Dendritic cell treated with granulocyte-macrophage colony-stimulating factor and Interleukin-4, amounts not matched to agents 40 ng/mL and 50 ng/mL, for 4 days (primary cell): ENCODE measurements at regions not wholly inside any gene's neighbourhood (a gene's known extent, or its start where the extent isn't known, plus 50 kb on each side); places are given as distances from the start of the nearest gene placed in this dataset.

Experiments
- H3K27ac Mint-ChIP-seq: one replicate; pipeline ENCODE4 v1.8.0; 2022; ENCODE audit warnings: mild to moderate bottlenecking, mixed read lengths
- H3K27me3 Mint-ChIP-seq: one replicate; pipeline ENCODE4 v1.8.0; 2022; ENCODE audit warnings: mild to moderate bottlenecking, mixed read lengths
- H3K36me3 Mint-ChIP-seq: one replicate; pipeline ENCODE4 v1.8.0; 2022; ENCODE audit warnings: low read depth, mixed read lengths
- H3K4me1 Mint-ChIP-seq: one replicate; pipeline ENCODE4 v1.8.0; 2022; ENCODE audit warnings: low read depth, mixed read lengths
- H3K4me3 Mint-ChIP-seq: one replicate; pipeline ENCODE4 v1.8.0; 2022; ENCODE audit warnings: mild to moderate bottlenecking, moderate library complexity, mixed read lengths
- H3K9me3 Mint-ChIP-seq: one replicate; pipeline ENCODE4 v1.8.0; 2022; ENCODE audit warnings: mixed read lengths
- intact Hi-C: fragments of 100-400 bp; cut with micrococcal nuclease; formaldehyde crosslinking; loops from one replicate; pipeline ENCODE4 v1.15.0; 2022

GRCh38 chr15:77775837-77776236 is 143.1 kb upstream of the LINGO1 start:
- Mint-ChIP-seq H3K27me3 (no peaks in the 10 kb centered on the region), H3K4me3 (no peak overlapping the region), H3K4me1 (no peaks in the 10 kb centered on the region), H3K27ac (no peak overlapping the region), H3K9me3 (no peaks in the 10 kb centered on the region), H3K36me3 (no peaks in the 10 kb centered on the region)
- intact Hi-C loops: no loop called here

DNA sequence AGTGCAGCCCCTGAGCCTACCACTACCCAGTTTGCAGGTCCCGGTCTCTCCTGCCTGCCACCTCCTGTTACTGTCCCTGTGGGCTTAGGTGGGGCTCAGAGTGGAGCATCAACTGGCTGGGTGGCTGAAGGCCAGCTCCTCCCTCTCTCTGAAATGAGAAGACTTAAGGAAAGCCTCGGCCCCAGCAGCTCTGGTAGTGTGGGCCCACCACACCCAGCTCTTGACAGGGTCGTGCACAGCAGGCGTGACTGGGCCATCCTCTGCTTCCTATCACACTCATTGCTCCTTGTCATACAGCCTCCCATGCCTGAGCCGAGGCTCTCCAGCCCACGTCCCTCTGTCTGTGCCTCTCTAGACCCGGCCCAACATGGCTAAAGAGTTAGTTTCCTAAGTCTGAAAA is 142.7 kb upstream of the LINGO1 start:
- no peaks in the 10 kb centered on the region for H3K4me1 Mint-ChIP-seq
- intact Hi-C loops: no loop called here
- no peak overlapping the region for H3K27ac Mint-ChIP-seq
- no peak overlapping the region for H3K4me3 Mint-ChIP-seq
- H3K9me3 Mint-ChIP-seq: no peaks in the 10 kb centered on the region
- no peaks in the 10 kb centered on the region for H3K27me3 Mint-ChIP-seq
- no peaks in the 10 kb centered on the region for H3K36me3 Mint-ChIP-seq

DNA sequence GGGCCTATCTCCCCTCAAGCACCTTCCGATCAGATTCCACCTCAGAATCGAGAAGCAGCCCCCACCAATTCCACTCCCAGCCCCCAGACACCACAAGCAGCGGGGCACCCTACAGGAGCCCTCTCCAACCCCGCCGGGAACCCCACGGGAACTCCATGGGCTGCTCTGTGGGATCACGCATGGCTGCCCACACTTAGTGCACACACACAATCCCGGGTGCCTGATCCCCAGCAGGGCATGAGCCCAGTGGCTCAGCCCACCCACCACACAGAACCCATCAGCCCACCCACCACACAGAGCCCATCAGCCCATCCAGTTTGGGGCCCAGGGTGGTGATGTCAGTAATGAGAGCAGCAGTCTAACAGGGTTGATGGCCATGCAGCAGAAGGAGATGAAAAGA is 141.6 kb upstream of the LINGO1 start:
- H3K9me3 Mint-ChIP-seq: no peaks in the 10 kb centered on the region
- no peak overlapping the region for H3K27ac Mint-ChIP-seq
- intact Hi-C loops: no loop called here
- H3K36me3 Mint-ChIP-seq: no peaks in the 10 kb centered on the region
- no peak overlapping the region for H3K4me3 Mint-ChIP-seq
- H3K4me1 Mint-ChIP-seq: no peaks in the 10 kb centered on the region
- no peaks in the 10 kb centered on the region for H3K27me3 Mint-ChIP-seq

DNA sequence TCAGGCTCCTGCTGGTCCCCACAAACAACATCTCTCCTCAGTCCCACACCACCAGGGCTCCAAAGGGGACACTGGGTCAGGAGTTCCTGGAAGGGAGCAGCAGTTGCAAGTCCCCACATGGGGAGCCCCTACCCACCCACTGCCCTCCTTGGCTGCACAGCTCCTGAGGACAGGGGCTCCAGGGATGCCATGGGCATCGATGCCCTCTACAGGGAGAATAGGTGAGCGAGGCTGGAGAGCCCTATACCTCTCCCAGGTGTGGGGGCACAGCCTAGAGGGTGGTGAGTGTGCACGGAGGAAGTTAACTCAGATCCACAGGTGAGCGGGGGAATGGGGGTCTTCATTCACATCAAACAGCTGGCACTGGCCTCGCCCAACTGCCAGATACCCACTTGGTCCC is 141.2 kb upstream of the LINGO1 start:
- Mint-ChIP-seq H3K36me3 (no peaks in the 10 kb centered on the region), H3K27me3 (peaks cover under 1% of the 10 kb centered on the region), H3K9me3 (no peaks in the 10 kb centered on the region), H3K4me1 (no peaks in the 10 kb centered on the region), H3K27ac (no peak overlapping the region), H3K4me3 (no peak overlapping the region)
- intact Hi-C loops: no loop called here

GRCh38 chr15:77772641-77773402 is 140.1 kb upstream of the LINGO1 start:
- H3K4me3 Mint-ChIP-seq: no peak overlapping the region
- no peaks in the 10 kb centered on the region for H3K9me3 Mint-ChIP-seq
- intact Hi-C loops: no loop called here
- peaks cover 7% of the 10 kb centered on the region for H3K27me3 Mint-ChIP-seq
- H3K27ac Mint-ChIP-seq: no peak overlapping the region
- no peaks in the 10 kb centered on the region for H3K36me3 Mint-ChIP-seq
- H3K4me1 Mint-ChIP-seq: no peaks in the 10 kb centered on the region

- Mint-ChIP-seq H3K27me3 (peaks cover 16% of the 10 kb centered on the region), H3K9me3 (no peaks in the 10 kb centered on the region)
- intact Hi-C loops: no loop called here
These were observed 138.9 kb upstream of the LINGO1 start for GRCh38 chr15:77771616-77772015.

GRCh38 chr15:77769700-77770099 is 137.0 kb upstream of the LINGO1 start:
- Mint-ChIP-seq H3K9me3 (no peaks in the 10 kb centered on the region), H3K4me1 (no peaks in the 10 kb centered on the region), H3K27ac (no peak overlapping the region), H3K4me3 (no peak overlapping the region), H3K36me3 (no peaks in the 10 kb centered on the region), H3K27me3 (peaks cover 23% of the 10 kb centered on the region)
- intact Hi-C loops: no loop called here

More at GRCh38 chr15:77771616-77772015, 138.9 kb upstream of the LINGO1 start:
- Mint-ChIP-seq H3K27ac (no peak overlapping the region), H3K36me3 (no peaks in the 10 kb centered on the region), H3K4me1 (no peaks in the 10 kb centered on the region), H3K4me3 (no peak overlapping the region)

GRCh38 chr15:77768521-77769078 is 135.9 kb upstream of the LINGO1 start:
- Mint-ChIP-seq H3K27ac (no peak overlapping the region), H3K4me3 (no peak overlapping the region), H3K4me1 (no peaks in the 10 kb centered on the region), H3K27me3 (peaks cover 25% of the 10 kb centered on the region), H3K9me3 (no peaks in the 10 kb centered on the region), H3K36me3 (no peaks in the 10 kb centered on the region)
- intact Hi-C loops: no loop called here

- Mint-ChIP-seq H3K4me3 (no peak overlapping the region), H3K27ac (no peak overlapping the region)
These were observed 135.4 kb upstream of the LINGO1 start for GRCh38 chr15:77768107-77768506.

GRCh38 chr15:77764095-77764494 is 131.4 kb upstream of the LINGO1 start:
- Mint-ChIP-seq H3K9me3 (no peaks in the 10 kb centered on the region), H3K4me1 (no peaks in the 10 kb centered on the region), H3K27me3 (peaks cover 25% of the 10 kb centered on the region), H3K36me3 (no peaks in the 10 kb centered on the region), H3K4me3 (no peak overlapping the region), H3K27ac (no peak overlapping the region)
- intact Hi-C loops: no loop called here

More at GRCh38 chr15:77768107-77768506, 135.4 kb upstream of the LINGO1 start:
- Mint-ChIP-seq H3K36me3 (no peaks in the 10 kb centered on the region), H3K9me3 (no peaks in the 10 kb centered on the region), H3K27me3 (peaks cover 25% of the 10 kb centered on the region), H3K4me1 (no peaks in the 10 kb centered on the region)
- intact Hi-C loops: no loop called here

DNA sequence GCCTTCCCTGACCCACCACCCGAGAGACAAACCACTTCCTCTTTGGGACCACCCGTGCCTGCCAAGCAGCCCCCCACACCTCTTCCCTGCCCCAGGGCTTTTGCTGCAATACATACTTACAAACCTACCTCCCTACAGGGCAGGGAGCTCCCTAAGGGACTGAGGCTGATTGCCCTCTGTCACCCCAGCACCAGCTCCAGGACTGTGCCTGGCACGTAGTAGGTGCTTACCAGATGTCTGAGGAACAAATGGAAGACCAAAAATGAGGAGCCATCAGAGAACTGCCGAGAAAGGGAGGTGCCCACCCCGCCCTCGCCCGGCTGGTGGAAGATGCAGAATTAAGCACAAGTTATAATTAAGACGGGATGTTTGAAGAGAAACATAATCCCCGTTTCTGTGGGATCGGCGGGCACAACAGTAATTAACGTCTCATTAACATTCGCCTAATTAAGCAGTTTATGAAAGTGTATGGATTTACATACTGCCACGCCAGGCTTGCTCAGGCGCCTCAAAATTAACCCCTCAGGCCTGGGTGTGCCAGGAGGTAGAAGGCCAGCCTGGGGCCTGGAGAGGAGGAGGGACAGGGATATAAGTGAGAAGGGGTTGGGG is 130.1 kb upstream of the LINGO1 start:
- intact Hi-C loops: no loop called here
- Mint-ChIP-seq H3K36me3 (no peaks in the 10 kb centered on the region), H3K27me3 (peaks cover 17% of the 10 kb centered on the region), H3K4me1 (no peaks in the 10 kb centered on the region), H3K9me3 (no peaks in the 10 kb centered on the region), H3K27ac (no peak overlapping the region), H3K4me3 (no peak overlapping the region)

DNA sequence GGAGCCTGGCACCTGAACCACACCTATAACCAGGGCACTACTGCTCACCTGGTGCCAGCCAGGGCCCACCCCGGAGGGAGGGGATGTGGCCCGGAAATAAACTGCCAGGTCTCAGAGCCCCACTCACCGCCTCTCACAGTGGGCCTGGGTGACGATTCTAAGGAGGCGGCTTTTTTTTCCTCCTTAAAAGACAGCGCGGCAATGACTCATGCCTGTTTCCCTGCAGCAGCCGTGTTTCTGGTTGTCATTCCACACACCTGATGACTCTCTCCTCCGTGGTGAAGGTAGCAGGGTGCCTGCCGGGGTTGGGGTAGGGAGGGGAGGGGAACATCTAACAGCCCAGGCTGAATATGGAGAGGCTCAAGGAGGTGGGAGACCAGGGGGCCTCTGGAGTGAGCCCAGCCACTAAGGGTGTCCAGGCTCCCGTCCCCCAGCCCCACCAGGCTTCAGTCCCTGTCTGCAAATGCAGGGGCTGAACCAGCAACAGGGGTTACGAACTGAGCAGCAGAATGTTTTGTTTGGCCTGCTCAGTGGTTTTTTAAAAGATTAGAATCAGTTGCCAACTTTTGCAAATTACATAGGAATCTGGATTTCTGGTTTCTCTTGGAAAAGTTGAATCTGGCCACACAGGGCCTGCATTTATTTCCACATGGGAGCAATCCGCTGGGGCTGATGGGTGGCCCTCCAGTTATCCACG is 127.3 kb upstream of the LINGO1 start:
- intact Hi-C loops: no loop called here
- Mint-ChIP-seq H3K9me3 (no peaks in the 10 kb centered on the region), H3K36me3 (no peaks in the 10 kb centered on the region), H3K4me1 (no peaks in the 10 kb centered on the region), H3K4me3 (no peak overlapping the region), H3K27ac (no peak overlapping the region), H3K27me3 (peaks cover 2% of the 10 kb centered on the region)

GRCh38 chr15:77753939-77754338 is 121.2 kb upstream of the LINGO1 start:
- Mint-ChIP-seq H3K4me3 (no peak overlapping the region), H3K4me1 (no peaks in the 10 kb centered on the region), H3K9me3 (no peaks in the 10 kb centered on the region), H3K27ac (no peak overlapping the region), H3K36me3 (no peaks in the 10 kb centered on the region), H3K27me3 (no peaks in the 10 kb centered on the region)
- intact Hi-C loops: no loop called here

- Mint-ChIP-seq H3K27me3 (no peaks in the 10 kb centered on the region), H3K4me3 (no peak overlapping the region), H3K4me1 (no peaks in the 10 kb centered on the region), H3K36me3 (no peaks in the 10 kb centered on the region), H3K27ac (no peak overlapping the region), H3K9me3 (no peaks in the 10 kb centered on the region)
- intact Hi-C loops: no loop called here
These were observed 120.7 kb upstream of the LINGO1 start for GRCh38 chr15:77753281-77753873.
